GM21825 (cell line): ENCODE measurements at regions not wholly inside any gene's neighbourhood (a gene's known extent, or its start where the extent isn't known, plus 50 kb on each side); places are given as distances from the start of the nearest gene placed in this dataset.
"Not testable (repeated sequence)": the region's sequence is repeated elsewhere in the genome, so short reads cannot be mapped to it uniquely, and the experiment has no call there.

Source experiments
- ATAC-seq: cut with Tn5 transposase; IDR thresholded peaks from one replicate; pipeline ENCODE4 v1.9.1; 2021; ENCODE audit warnings: mild to moderate bottlenecking, moderate library complexity; ENCODE audit not compliant: unreplicated experiment

DNA sequence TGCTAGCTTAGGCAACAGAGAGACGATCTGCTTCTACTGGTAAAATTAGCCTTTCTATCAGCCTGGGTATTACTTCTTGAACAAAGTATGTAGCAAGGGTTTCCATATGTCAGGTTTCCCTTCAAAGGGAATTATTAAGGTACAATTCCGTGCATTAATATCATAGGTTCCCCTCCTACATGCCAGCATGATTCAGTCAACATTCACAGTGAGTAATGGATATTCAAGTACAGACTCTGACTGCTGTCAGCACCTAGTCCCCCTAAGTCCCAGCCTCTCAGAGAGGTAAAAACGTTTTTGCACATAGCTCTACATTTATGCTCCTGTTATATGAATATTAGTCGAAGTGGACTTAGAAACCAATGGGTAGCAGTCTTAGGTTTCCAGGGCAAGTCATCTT, 322.4 kb upstream of the CCNG1 start:
- no peak for ATAC-seq

- ATAC-seq: not testable (repeated sequence)
These were observed 320.8 kb upstream of the CCNG1 start for GRCh38 chr5:163116618-163117017.

- no peak for ATAC-seq
These were observed 303.3 kb upstream of the CCNG1 start for GRCh38 chr5:163134061-163134460.

DNA sequence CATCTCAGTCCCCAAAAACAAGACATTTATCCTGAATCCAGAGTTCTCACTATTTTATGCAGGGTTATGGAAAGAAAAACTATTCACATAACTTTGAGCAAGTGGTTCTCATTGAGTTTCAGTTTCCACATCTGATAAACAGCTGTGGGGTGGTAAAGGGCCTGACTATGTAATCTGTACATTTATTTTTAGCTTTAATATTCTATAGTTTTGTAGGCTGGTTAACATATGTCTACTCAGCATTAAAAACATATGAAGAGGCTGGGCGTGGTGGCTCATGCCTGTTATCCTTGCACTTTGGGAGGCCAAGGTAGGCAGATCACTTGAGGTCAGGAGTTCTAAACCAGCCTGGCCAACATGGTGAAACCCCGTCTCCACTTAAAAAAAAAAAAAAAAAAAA, 301.5 kb upstream of the CCNG1 start:
- no peak for ATAC-seq

- no peak for ATAC-seq
These were observed 275.9 kb upstream of the CCNG1 start for GRCh38 chr5:163161512-163161911.

GRCh38 chr5:163162645-163163044, 274.8 kb upstream of the CCNG1 start:
- no peak for ATAC-seq

DNA sequence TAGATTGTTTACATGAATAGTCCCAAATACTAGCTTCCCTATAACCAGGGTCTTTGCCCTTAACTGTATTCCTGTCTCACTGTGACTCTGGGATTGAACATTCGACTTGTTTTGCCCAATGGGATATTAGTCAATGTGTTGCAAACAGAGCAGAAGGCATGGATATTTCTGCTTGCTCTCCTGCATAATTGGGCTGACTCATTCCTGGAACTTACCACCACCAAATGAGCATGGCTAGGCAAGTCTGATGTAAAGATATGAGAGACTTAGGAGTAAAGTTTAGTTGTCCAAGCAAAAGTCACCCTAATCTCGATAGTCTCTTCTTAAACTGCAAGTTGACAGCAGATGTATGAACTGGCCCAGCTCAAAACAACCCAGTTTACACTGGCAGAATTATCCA, 273.5 kb upstream of the CCNG1 start:
- no peak for ATAC-seq

GRCh38 chr5:163165277-163165676, 272.1 kb upstream of the CCNG1 start:
- no peak for ATAC-seq

DNA sequence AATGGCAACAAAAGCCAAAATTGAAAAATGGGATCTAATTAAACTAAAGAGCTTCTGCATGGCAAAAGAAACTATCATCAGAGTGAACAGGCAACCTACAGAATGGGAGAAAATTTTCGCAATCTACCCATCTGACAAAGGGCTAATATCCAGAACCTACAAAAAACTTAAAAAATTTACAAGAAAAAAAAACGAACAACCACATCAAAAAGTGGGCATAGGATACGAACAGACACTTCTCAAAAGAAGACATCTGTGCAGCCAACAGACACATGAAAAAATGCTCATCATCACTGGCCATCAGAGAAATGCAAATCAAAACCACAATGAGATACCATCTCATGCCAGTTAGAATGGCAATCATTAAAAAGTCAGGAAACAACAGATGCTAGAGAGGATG, 267.2 kb upstream of the CCNG1 start:
- not testable (repeated sequence) for ATAC-seq

DNA sequence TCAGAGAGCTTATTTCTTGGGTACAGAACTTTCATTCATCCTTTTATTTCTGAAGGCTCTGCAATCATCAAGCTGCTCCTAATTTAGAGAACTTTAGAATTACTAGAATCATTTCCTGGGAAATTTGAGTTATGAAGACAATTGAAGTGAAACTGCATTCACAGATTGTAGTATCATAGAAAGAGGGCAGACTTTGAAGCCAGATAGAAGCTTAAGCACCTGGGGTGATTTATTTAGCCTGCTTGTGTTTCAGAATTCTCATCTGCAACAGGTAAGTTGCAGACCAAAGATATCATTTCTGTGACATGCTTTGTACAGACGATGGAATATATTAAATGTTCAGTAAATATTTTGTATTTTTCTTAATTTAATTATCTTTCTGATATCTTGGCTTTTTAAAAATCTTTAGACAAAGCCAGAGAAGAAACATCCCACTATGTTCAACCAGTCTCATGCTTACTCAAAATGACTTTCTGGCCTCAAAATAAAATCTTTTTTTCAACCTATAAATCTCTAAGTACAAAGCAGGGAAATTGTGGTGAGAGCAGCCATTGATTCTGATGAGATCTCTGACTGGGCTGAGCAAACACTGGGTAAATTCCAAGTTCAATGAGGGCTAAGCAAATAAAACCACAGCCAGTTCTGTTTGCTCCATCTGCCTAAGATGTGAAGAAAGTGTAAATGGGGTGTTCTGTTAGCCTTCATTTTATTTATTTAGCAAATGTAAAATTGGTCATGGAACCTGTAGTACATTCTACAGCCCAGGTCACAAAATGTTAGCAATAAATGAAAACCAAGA, 264.7 kb upstream of the CCNG1 start:
- ATAC-seq: no peak

DNA sequence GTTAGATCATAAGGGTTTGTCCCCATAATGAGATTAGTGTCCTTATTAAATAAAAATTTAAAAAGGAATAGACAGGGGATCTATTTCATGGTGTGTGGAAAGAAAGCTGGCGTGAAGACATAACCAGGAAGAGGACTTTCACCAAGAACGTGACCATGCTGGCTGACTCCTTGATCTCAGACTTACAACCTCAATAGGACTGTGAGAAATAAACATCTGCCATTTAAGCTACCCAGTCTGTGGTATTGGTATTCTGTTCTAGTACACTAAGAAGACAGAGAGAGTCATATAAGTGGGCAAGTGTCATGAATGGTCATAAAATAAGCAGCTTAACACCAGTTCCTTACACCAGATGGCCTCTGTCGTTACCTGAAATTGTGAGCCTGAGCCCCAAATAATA, 259.4 kb upstream of the CCNG1 start:
- no peak for ATAC-seq

- no peak for ATAC-seq
These were observed 252.1 kb upstream of the CCNG1 start for GRCh38 chr5:163185315-163185714.

- no peak for ATAC-seq
These were observed 248.3 kb upstream of the CCNG1 start for GRCh38 chr5:163189023-163189553.

DNA sequence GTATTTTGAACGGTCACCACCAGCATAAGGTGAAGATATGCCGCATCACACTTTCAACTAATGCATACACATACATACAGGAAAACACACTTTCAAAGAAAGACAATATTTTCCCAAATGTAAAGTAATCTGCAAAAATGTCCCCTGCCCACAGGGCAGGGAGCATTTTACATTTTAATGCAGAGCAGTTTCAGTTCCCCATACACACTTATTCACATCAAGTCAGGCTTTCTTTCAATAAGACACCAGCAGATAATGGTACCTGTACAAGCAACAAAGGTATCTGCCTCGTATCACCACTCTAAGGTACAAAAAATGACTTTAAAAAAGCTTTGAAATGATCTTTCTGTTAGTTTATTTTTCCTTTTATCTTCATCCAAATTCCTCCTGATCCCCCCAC, 247.1 kb upstream of the CCNG1 start:
- ATAC-seq: no peak

GRCh38 chr5:163190784-163191183, 246.6 kb upstream of the CCNG1 start:
- ATAC-seq: no peak

DNA sequence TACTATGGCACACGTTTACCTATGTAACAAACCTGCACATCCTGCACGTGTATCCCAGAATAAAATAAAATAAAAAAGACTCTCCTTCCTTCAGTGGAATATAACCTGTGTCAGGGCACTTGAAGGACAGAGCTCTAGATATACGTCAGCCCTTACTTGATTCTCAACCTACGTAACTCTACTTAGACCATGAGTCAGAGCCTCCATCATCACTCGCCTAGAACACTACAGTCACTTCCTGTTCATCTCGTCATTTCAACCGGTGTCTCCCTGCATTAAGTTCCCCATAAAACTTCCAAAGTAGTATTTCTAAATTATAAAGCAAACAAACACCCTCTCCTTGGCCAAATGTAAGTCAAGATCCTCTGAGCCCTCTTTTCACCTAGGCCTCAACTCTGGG, 243.5 kb upstream of the CCNG1 start:
- no peak for ATAC-seq

DNA sequence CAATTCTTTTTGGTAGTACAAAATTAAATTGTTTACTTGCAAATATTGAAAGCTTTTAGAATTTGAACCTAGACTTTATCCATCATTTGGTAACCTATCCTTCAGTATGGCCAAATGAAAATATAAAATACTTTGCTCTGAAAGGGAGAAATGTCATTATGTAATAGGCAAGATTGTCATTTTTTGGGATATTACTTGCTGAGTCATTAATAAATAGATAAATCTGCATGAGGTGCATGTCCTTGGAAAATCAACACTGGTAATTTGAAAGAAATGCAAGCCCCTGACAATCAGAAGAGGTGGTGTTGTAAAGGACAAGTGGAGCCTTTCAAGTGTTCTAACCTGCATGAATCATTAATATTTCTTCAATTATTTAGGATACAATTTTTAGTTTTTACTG, 231.8 kb upstream of the CCNG1 start:
- no peak for ATAC-seq

GRCh38 chr5:163221581-163221980, 215.8 kb upstream of the CCNG1 start:
- ATAC-seq: no peak

DNA sequence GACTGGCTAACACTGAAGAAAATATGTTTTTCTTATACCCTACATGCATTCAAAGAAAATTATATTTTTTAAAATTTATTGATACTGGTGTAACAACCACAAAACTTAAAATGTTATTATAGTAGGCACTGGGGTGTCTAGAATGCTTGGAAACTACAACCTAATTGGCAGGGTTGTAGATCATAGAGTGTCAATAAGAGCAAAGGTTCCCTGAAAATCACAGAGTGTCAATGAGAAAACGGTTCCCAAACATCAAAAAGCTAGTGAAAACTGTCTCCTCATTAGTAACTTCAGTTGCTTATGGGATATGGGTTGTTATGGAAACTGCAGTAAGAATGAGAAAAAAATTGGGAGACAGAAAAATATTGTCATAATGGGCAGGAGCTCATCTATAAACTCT, 214.4 kb upstream of the CCNG1 start:
- ATAC-seq: no peak

GRCh38 chr5:163244445-163244987, 192.9 kb upstream of the CCNG1 start:
- ATAC-seq: no peak

GRCh38 chr5:163245584-163245983, 191.8 kb upstream of the CCNG1 start:
- no peak for ATAC-seq

GRCh38 chr5:163248333-163248732, 189.1 kb upstream of the CCNG1 start:
- no peak for ATAC-seq

DNA sequence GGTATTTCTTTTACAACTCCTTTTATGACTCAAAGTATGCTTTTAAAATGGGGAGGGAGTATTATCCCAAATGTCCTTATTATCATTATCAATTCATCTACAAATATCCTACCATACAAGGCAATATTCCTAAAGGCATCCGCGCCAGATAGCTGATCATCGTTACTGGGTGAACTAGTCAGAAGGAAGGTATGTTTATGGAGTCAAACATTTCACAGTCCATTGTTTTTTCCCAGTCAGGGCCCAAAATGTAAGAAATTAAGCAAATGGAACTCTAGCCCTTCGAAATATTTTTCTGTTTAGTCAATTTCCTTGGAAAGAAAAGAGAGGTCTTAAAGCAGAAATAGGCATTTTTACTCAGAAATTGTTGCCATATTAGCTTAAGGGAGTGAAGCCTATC, 188.5 kb upstream of the CCNG1 start:
- no peak for ATAC-seq
